ENCODE measurements at regions not wholly inside any gene's neighbourhood (a gene's known extent, or its start where the extent isn't known, plus 50 kb on each side); places are given as distances from the start of the nearest gene placed in this dataset.

- no peak overlapping the region for H3K4me3 ChIP-seq
- H3K4me1 ChIP-seq = no peaks in the 10 kb centered on the region
- no peak overlapping the region for H3K27ac ChIP-seq
- no peak for DNase-seq
- 69 to 81% (median 74%) methylated on average over 3 of the region's 3 CpGs for WGBS, 5 donors
- TF ChIP-seq, protein P1, sequence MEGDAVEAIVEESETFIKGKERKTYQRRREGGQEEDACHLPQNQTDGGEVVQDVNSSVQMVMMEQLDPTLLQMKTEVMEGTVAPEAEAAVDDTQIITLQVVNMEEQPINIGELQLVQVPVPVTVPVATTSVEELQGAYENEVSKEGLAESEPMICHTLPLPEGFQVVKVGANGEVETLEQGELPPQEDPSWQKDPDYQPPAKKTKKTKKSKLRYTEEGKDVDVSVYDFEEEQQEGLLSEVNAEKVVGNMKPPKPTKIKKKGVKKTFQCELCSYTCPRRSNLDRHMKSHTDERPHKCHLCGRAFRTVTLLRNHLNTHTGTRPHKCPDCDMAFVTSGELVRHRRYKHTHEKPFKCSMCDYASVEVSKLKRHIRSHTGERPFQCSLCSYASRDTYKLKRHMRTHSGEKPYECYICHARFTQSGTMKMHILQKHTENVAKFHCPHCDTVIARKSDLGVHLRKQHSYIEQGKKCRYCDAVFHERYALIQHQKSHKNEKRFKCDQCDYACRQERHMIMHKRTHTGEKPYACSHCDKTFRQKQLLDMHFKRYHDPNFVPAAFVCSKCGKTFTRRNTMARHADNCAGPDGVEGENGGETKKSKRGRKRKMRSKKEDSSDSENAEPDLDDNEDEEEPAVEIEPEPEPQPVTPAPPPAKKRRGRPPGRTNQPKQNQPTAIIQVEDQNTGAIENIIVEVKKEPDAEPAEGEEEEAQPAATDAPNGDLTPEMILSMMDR (IDR thresholded peaks at IDR 0.05 in 8 of 11, conservative IDR thresholded peaks at IDR 0.05 in 3 of 11) = no peak
- TF ChIP-seq POLR2A (IDR thresholded peaks at IDR 0.05) = no peak
- TF ChIP-seq POLR2AphosphoS5 (IDR thresholded peaks at IDR 0.05) = no peak
- peaks cover 0 to 11% (median 1%) of the 10 kb centered on the region in 8 donors for H3K9me3 ChIP-seq
- H3K27me3 ChIP-seq (replicated peaks in 1 of 7) = no peaks in the 10 kb centered on the region
- H3K36me3 ChIP-seq = no peaks in the 10 kb centered on the region
- intact Hi-C loops (cut with DNase I; ENCODE audit: low total_unique reads) = no loop called here
Measured at GRCh38 chr3:115348412-115348811, 201.3 kb upstream of the ZBTB20 start.

GRCh38 chr3:115348951-115349745 lies 202.1 kb upstream of the ZBTB20 start:
- Histone ChIP-seq H3K36me3 (no peaks in the 10 kb centered on the region), H3K27me3 (replicated peaks in 1 of 7) (no peaks in the 10 kb centered on the region), H3K4me3 (no peak overlapping the region), H3K9me3 (peaks cover 0 to 11% (median 1%) of the 10 kb centered on the region in 8 donors), H3K27ac (no peak overlapping the region), H3K4me1 (no peaks in the 10 kb centered on the region)
- TF ChIP-seq POLR2A (IDR thresholded peaks at IDR 0.05) = no peak
- TF ChIP-seq POLR2AphosphoS5 (IDR thresholded peaks at IDR 0.05) = no peak
- TF ChIP-seq, protein P1 (IDR thresholded peaks at IDR 0.05 in 8 of 11, conservative IDR thresholded peaks at IDR 0.05 in 3 of 11) = no peak
- intact Hi-C loops (cut with DNase I; ENCODE audit: low total_unique reads) = no loop called here
- 88 to 96% (median 92%) methylated on average over 4 of the region's 4 CpGs for WGBS, 5 donors
- DNase-seq = no peak

DNA sequence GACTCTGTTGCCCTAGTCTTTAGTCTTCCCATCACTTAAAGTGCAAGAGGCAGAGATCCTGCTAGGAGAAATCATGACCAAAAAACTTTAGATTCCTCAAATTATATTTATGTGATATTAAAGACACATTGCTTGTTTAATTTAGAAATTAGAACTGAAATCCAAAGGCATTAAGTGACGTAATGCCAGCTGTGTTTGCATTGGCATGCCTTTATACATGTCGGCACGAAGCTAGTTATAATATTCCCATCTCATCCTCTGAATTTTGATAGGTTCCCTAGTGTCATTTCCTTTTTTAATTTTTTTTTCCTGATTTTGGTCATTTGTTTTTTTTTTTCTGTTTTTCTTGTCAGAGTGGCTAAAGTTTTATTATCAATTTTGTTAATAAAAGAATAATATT lies 203.5 kb upstream of the ZBTB20 start:
- DNase-seq = no peak
- Histone ChIP-seq H3K4me3 (no peak overlapping the region), H3K4me1 (no peaks in the 10 kb centered on the region), H3K9me3 (peaks cover 0 to 11% (median 1%) of the 10 kb centered on the region in 8 donors), H3K27me3 (replicated peaks in 1 of 7) (no peaks in the 10 kb centered on the region), H3K27ac (no peak overlapping the region), H3K36me3 (no peaks in the 10 kb centered on the region)
- TF ChIP-seq POLR2AphosphoS5 (IDR thresholded peaks at IDR 0.05) = no peak
- TF ChIP-seq, protein P1 (IDR thresholded peaks at IDR 0.05 in 8 of 11, conservative IDR thresholded peaks at IDR 0.05 in 3 of 11) = no peak
- no peak for TF ChIP-seq POLR2A (IDR thresholded peaks at IDR 0.05)
- WGBS, 5 donors = 82 to 94% (median 89%) methylated on average over 3 of the region's 3 CpGs
- intact Hi-C loops (cut with DNase I; ENCODE audit: low total_unique reads) = no loop called here

DNA sequence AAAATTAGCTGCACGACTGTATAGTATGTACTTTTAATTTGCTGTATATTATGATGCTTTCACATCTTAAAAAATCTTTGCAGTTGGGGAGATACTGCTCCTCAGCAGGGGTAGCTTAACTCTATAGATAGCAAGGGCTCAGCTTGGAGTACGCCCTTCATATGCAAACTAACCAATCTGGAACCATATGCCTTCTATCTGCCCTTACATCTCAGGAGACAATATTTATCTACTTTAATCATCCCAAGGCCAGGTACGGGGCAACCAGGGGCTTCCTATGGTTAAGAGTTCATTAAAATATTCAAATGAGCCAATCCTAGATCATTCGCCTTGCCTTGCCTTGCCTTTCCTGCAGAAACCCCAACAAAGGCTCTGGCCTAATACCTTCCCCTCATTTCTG lies 204.1 kb upstream of the ZBTB20 start:
- Histone ChIP-seq H3K27ac (no peak overlapping the region), H3K4me1 (no peaks in the 10 kb centered on the region), H3K27me3 (replicated peaks in 1 of 7) (no peaks in the 10 kb centered on the region), H3K4me3 (no peak overlapping the region), H3K36me3 (no peaks in the 10 kb centered on the region), H3K9me3 (peaks cover 0 to 11% (median 1%) of the 10 kb centered on the region in 8 donors)
- TF ChIP-seq POLR2AphosphoS5 (IDR thresholded peaks at IDR 0.05) = no peak
- TF ChIP-seq, protein P1 (IDR thresholded peaks at IDR 0.05 in 8 of 11, conservative IDR thresholded peaks at IDR 0.05 in 3 of 11) = no peak
- TF ChIP-seq POLR2A (IDR thresholded peaks at IDR 0.05) = no peak
- no peak for DNase-seq
- intact Hi-C loops (cut with DNase I; ENCODE audit: low total_unique reads) = no loop called here
- WGBS, 5 donors = 85 to 93% (median 91%) methylated on average over 4 of the region's 4 CpGs

Measured in spleen (tissue), 11 donors.